ENCODE measurements at regions not wholly inside any gene's neighbourhood (a gene's known extent, or its start where the extent isn't known, plus 50 kb on each side); places are given as distances from the start of the nearest gene placed in this dataset.

- intact Hi-C loops (cut with DNase I; ENCODE audit: low total_unique reads): no loop called here
- H3K36me3 ChIP-seq: no peaks in the 10 kb centered on the region
- no peak overlapping the region for H3K4me3 ChIP-seq
- no peak for DNase-seq (ENCODE audit: low spot score in 2 of 2)
- no peak for TF ChIP-seq CTCF (IDR thresholded peaks at IDR 0.05)
- TF ChIP-seq POLR2A (IDR thresholded peaks at IDR 0.05): no peak
- no peak for TF ChIP-seq POLR2AphosphoS5 (IDR thresholded peaks at IDR 0.05)
- H3K9me3 ChIP-seq: no peaks in the 10 kb centered on the region
- H3K27ac ChIP-seq: no peak overlapping the region
- H3K27me3 ChIP-seq: no peaks in the 10 kb centered on the region
- H3K4me1 ChIP-seq: no peaks in the 10 kb centered on the region
Observed at GRCh38 chr12:33795536-33795935, 226.8 kb upstream of the ALG10 start.

- Histone ChIP-seq H3K4me3 (no peak overlapping the region), H3K27me3 (no peaks in the 10 kb centered on the region), H3K27ac (no peak overlapping the region), H3K36me3 (no peaks in the 10 kb centered on the region), H3K4me1 (no peaks in the 10 kb centered on the region), H3K9me3 (no peaks in the 10 kb centered on the region)
- DNase-seq (ENCODE audit: low spot score in 2 of 2): no peak
- TF ChIP-seq CTCF (IDR thresholded peaks at IDR 0.05) (no peak), POLR2A (IDR thresholded peaks at IDR 0.05) (no peak), POLR2AphosphoS5 (IDR thresholded peaks at IDR 0.05) (no peak)
- intact Hi-C loops (cut with DNase I; ENCODE audit: low total_unique reads): no loop called here
Observed at GRCh38 chr12:33813536-33813935, 208.8 kb upstream of the ALG10 start.

GRCh38 chr12:33817713-33818112 lies 204.6 kb upstream of the ALG10 start:
- intact Hi-C loops (cut with DNase I; ENCODE audit: low total_unique reads): loop anchor here (5.0 kb wide), 1 partner anchor 1340 kb away; no protein-coding TSS in a partner anchor
- DNase-seq (ENCODE audit: low spot score in 2 of 2): no peak
- H3K4me3 ChIP-seq: no peak overlapping the region
- no peaks in the 10 kb centered on the region for H3K36me3 ChIP-seq
- H3K9me3 ChIP-seq: no peaks in the 10 kb centered on the region
- no peaks in the 10 kb centered on the region for H3K27me3 ChIP-seq
- TF ChIP-seq POLR2A (IDR thresholded peaks at IDR 0.05) (no peak), POLR2AphosphoS5 (IDR thresholded peaks at IDR 0.05) (no peak)
- H3K4me1 ChIP-seq: no peaks in the 10 kb centered on the region
- no peak overlapping the region for H3K27ac ChIP-seq

GRCh38 chr12:33818313-33818712 lies 204.0 kb upstream of the ALG10 start:
- no peaks in the 10 kb centered on the region for H3K4me1 ChIP-seq
- no peak for DNase-seq (ENCODE audit: low spot score in 2 of 2)
- H3K27me3 ChIP-seq: no peaks in the 10 kb centered on the region
- no peaks in the 10 kb centered on the region for H3K9me3 ChIP-seq
- no peak overlapping the region for H3K27ac ChIP-seq
- H3K36me3 ChIP-seq: no peaks in the 10 kb centered on the region
- TF ChIP-seq CTCF (IDR thresholded peaks at IDR 0.05) (no peak), POLR2AphosphoS5 (IDR thresholded peaks at IDR 0.05) (no peak), POLR2A (IDR thresholded peaks at IDR 0.05) (no peak)
- no peak overlapping the region for H3K4me3 ChIP-seq
- intact Hi-C loops (cut with DNase I; ENCODE audit: low total_unique reads): loop anchor here (5.0 kb wide), 1 partner anchor 1341 kb away; no protein-coding TSS in a partner anchor

GRCh38 chr12:33825442-33825841 lies 196.9 kb upstream of the ALG10 start:
- no peak for TF ChIP-seq POLR2A (IDR thresholded peaks at IDR 0.05)
- no peaks in the 10 kb centered on the region for H3K27me3 ChIP-seq

GRCh38 chr12:33825986-33826602 lies 196.2 kb upstream of the ALG10 start:
- no peaks in the 10 kb centered on the region for H3K4me1 ChIP-seq
- no peak for DNase-seq (ENCODE audit: low spot score in 2 of 2)
- H3K4me3 ChIP-seq: no peak overlapping the region
- H3K36me3 ChIP-seq: no peaks in the 10 kb centered on the region
- intact Hi-C loops (cut with DNase I; ENCODE audit: low total_unique reads): no loop called here
- TF ChIP-seq POLR2AphosphoS5 (IDR thresholded peaks at IDR 0.05): no peak
- TF ChIP-seq CTCF (IDR thresholded peaks at IDR 0.05): no peak
- no peak for TF ChIP-seq POLR2A (IDR thresholded peaks at IDR 0.05)
- no peaks in the 10 kb centered on the region for H3K9me3 ChIP-seq
- no peaks in the 10 kb centered on the region for H3K27me3 ChIP-seq
- no peak overlapping the region for H3K27ac ChIP-seq

More at GRCh38 chr12:33825442-33825841, 196.9 kb upstream of the ALG10 start:
- no peaks in the 10 kb centered on the region for H3K36me3 ChIP-seq
- intact Hi-C loops (cut with DNase I; ENCODE audit: low total_unique reads): no loop called here
- no peak overlapping the region for H3K27ac ChIP-seq
- DNase-seq (ENCODE audit: low spot score in 2 of 2): no peak
- no peaks in the 10 kb centered on the region for H3K9me3 ChIP-seq
- no peak overlapping the region for H3K4me3 ChIP-seq
- no peaks in the 10 kb centered on the region for H3K4me1 ChIP-seq
